ENCODE measurements at regions not wholly inside any gene's neighbourhood (a gene's known extent, or its start where the extent isn't known, plus 50 kb on each side); places are given as distances from the start of the nearest gene placed in this dataset.

GRCh38 chr2:122530814-122531213, 775.4 kb downstream of the TSN start:
- no peak for TF ChIP-seq BHLHE40 (IDR thresholded peaks at IDR 0.05; ENCODE audit: borderline replicate concordance)
- TF ChIP-seq CTBP1 (IDR thresholded peaks at IDR 0.05; ENCODE audit: borderline replicate concordance), result no peak
- no peak for TF ChIP-seq NFRKB (IDR thresholded peaks at IDR 0.05)
- TF ChIP-seq TARDBP (IDR thresholded peaks at IDR 0.05), result no peak
- no peak for TF ChIP-seq ELF4 (IDR thresholded peaks at IDR 0.05)
- TF ChIP-seq SP1 (IDR thresholded peaks at IDR 0.05), result no peak
- TF ChIP-seq ZNF384 (IDR thresholded peaks at IDR 0.05), result no peak
- TF ChIP-seq FOXM1 (IDR thresholded peaks at IDR 0.05; ENCODE audit: borderline replicate concordance), result no peak
- TF ChIP-seq SUZ12 (IDR thresholded peaks at IDR 0.05), result no peak
- no peak for TF ChIP-seq L3MBTL2 (conservative IDR thresholded peaks at IDR 0.05)
- TF ChIP-seq FOXK2 (IDR thresholded peaks at IDR 0.05), result no peak
- TF ChIP-seq HDGF (IDR thresholded peaks at IDR 0.05; ENCODE audit: borderline replicate concordance), result no peak
- no peak for TF ChIP-seq ARNT (IDR thresholded peaks at IDR 0.05)

All from HEK293T (cell line).